Right cardiac atrium (tissue), 5 donors: ENCODE measurements at regions not wholly inside any gene's neighbourhood (a gene's known extent, or its start where the extent isn't known, plus 50 kb on each side); places are given as distances from the start of the nearest gene placed in this dataset.
A peak's percentile ranks its signal among the peaks of the same experiment; 100 is the strongest.
"Not testable (repeated sequence)": the region's sequence is repeated elsewhere in the genome, so short reads cannot be mapped to it uniquely, and the experiment has no call there.

Experiments
- ATAC-seq, 2 donors: fragments of 200-7000 bp; cut with Tn5 transposase; one replicate each; pipeline versions ENCODE4 v1.8.0 to v1.9.1; 2020; ENCODE audit warnings: moderate library complexity in 2 of 2, mild to moderate bottlenecking in 1 of 2
- DNase-seq, 3 donors: peaks; one replicate each; pipeline ENCODE4 v3.0.0-alpha.2; 2020
- H3K27ac ChIP-seq: one replicate; pipeline ENCODE4 v1.5.1; 2013; ENCODE audit warnings: mild to moderate bottlenecking, low read length, control low read depth, moderate library complexity
- H3K27me3 ChIP-seq: one replicate; pipeline ENCODE4 v1.6.1; 2013; ENCODE audit not compliant: control insufficient read depth, insufficient read depth
- H3K4me1 ChIP-seq: one replicate; pipeline ENCODE4 v1.6.1; 2013; ENCODE audit warnings: low read length; ENCODE audit not compliant: control insufficient read depth, insufficient read depth
- H3K4me3 ChIP-seq: one replicate; pipeline ENCODE4 v1.5.1; 2013; ENCODE audit warnings: low read length, control low read depth
- H3K9me3 ChIP-seq: one replicate; pipeline ENCODE4 v1.6.1; 2013; ENCODE audit warnings: low read length; ENCODE audit not compliant: control insufficient read depth
- WGBS: extraction: QIAGEN DNeasy Blood & Tissue Kit; methylation state at CpG from one replicate; pipeline ENCODE4 v1.1.7; 2013; 5-methylcytosine and 5-hydroxymethylcytosine counted together
- intact Hi-C, 4 donors: fragments of 100-400 bp; cut with DNase I; formaldehyde crosslinking; loops; one replicate each; pipeline versions ENCODE4 v1.11.0 to v1.14.0; 2022 to 2023
- donor health status: healthy with polysubstance abuse.
- donor health status: DM: no; HTN: yes; CAD: no.
- donor health status: DM: no; HTN: no; CAD: no.
- donor health status: DM: no; HTN: yes; CAD: no; lungs with severe emphysema.
- donor health status: DM: yes; HTN: yes; CAD: no.

DNA sequence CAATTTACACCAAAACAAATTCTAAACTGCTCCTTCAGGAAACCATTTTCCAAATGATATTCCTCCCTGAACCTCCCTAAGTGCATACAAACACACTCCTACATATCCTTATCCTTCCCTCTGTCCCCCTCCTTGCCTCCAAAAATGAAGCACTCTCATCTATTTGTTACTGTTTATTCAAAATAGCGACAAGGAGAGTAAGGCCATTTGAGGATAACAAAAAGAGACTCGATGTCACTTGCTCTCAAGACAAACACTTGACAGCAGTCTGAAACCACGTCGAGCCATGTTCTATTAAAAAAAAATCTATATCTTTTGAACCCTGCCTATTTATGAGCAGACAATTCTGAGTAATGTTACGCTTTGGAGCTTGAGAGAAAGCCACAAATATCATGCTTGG, 547.9 kb downstream of the DTWD2 start:
- H3K9me3 ChIP-seq, result no peaks in the 10 kb centered on the region
- DNase-seq, result no peak
- 37% methylated on average over 5 of the region's 5 CpGs for WGBS
- peaks cover 1% of the 10 kb centered on the region for H3K4me1 ChIP-seq
- H3K27me3 ChIP-seq, result no peaks in the 10 kb centered on the region
- no peak overlapping the region for H3K27ac ChIP-seq
- intact Hi-C loops, result no loop called here
- H3K4me3 ChIP-seq, result no peak overlapping the region
- ATAC-seq, result peak in 1 of 2 donors; percentile 59

DNA sequence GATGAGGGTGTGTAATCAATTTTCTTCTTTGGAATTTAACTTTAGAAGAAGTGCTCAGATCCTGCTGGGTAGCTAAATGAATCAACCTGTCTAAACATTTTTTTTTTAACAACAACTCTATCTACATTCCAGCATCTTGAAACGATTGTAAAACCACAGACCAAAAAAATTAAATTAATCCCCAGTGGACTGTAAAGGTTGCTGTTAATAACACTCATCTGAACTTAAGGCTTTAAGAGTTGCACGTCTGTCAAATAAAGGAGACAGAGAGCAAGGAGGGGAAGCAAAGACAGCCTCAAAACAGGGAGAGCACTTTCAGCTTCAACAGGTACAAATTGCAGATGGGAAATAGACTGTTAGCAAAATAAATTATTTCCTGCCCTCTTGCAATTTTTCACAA, 548.5 kb downstream of the DTWD2 start:
- no peaks in the 10 kb centered on the region for H3K9me3 ChIP-seq
- ATAC-seq (no peak), DNase-seq (no peak)
- WGBS, result 30% methylated on average over 2 of the region's 2 CpGs
- H3K27ac ChIP-seq, result no peak overlapping the region
- H3K4me1 ChIP-seq, result peaks cover 1% of the 10 kb centered on the region
- no peaks in the 10 kb centered on the region for H3K27me3 ChIP-seq
- H3K4me3 ChIP-seq, result no peak overlapping the region
- intact Hi-C loops, result no loop called here

- Histone ChIP-seq H3K9me3 (no peaks in the 10 kb centered on the region), H3K27ac (no peak overlapping the region), H3K4me3 (no peak overlapping the region), H3K27me3 (no peaks in the 10 kb centered on the region), H3K4me1 (no peaks in the 10 kb centered on the region)
- intact Hi-C loops, result no loop called here
- 81% methylated on average over 4 of the region's 4 CpGs for WGBS
- ATAC-seq, result no peak
- DNase-seq, result no peak
Measured at GRCh38 chr5:118435131-118435530, 553.2 kb downstream of the DTWD2 start.

GRCh38 chr5:118434522-118434921, 553.8 kb downstream of the DTWD2 start:
- no peaks in the 10 kb centered on the region for H3K27me3 ChIP-seq
- intact Hi-C loops, result no loop called here
- H3K4me1 ChIP-seq, result no peaks in the 10 kb centered on the region
- DNase-seq, result no peak
- H3K9me3 ChIP-seq, result no peaks in the 10 kb centered on the region
- no peak for ATAC-seq
- H3K27ac ChIP-seq, result no peak overlapping the region
- H3K4me3 ChIP-seq, result no peak overlapping the region
- 67% methylated on average over 2 of the region's 2 CpGs for WGBS

- 92% methylated on average over 2 of the region's 2 CpGs for WGBS
- no peak overlapping the region for H3K27ac ChIP-seq
- DNase-seq (no peak), ATAC-seq (no peak)
- no peaks in the 10 kb centered on the region for H3K4me1 ChIP-seq
- no peak overlapping the region for H3K4me3 ChIP-seq
- H3K27me3 ChIP-seq, result no peaks in the 10 kb centered on the region
- intact Hi-C loops, result no loop called here
- H3K9me3 ChIP-seq, result no peaks in the 10 kb centered on the region
Measured at GRCh38 chr5:118430076-118430475, 558.3 kb downstream of the DTWD2 start.

- no peak for DNase-seq
- Histone ChIP-seq H3K4me1 (peaks cover 1% of the 10 kb centered on the region), H3K27me3 (no peaks in the 10 kb centered on the region), H3K27ac (no peak overlapping the region), H3K4me3 (no peak overlapping the region), H3K9me3 (no peaks in the 10 kb centered on the region)
- intact Hi-C loops, result no loop called here
- no peak for ATAC-seq
Measured at GRCh38 chr5:118407958-118408357, 580.4 kb downstream of the DTWD2 start.

DNA sequence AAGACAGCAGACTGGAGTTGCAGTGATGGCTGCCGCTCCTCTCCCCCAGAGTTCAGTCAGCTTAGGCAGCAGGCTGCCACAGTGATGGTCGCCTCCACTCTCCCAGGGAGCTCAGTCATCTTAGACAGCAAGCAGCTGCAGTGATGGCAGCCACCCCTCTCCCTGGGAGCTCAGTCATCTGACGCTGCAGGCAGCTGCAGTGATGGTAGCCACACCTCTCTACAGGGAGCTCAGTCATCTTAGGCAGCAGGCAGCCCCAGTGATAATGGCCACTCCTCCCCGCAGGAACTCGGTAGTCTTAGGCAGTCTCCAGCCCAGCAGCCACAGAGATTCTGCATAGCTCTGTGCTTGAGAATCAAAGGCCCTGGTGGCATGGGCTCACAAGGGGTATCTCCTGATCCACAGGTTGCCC, 582.7 kb downstream of the DTWD2 start:
- Histone ChIP-seq H3K9me3 (no peaks in the 10 kb centered on the region), H3K27me3 (no peaks in the 10 kb centered on the region), H3K4me1 (peaks cover 1% of the 10 kb centered on the region), H3K27ac (no peak overlapping the region), H3K4me3 (no peak overlapping the region)
- WGBS, result 35% methylated on average over 5 of the region's 5 CpGs
- DNase-seq (peak in 2 of 3 donors; percentile 49 to 64), ATAC-seq (peak; percentile 23 to 61)
- intact Hi-C loops, result no loop called here

DNA sequence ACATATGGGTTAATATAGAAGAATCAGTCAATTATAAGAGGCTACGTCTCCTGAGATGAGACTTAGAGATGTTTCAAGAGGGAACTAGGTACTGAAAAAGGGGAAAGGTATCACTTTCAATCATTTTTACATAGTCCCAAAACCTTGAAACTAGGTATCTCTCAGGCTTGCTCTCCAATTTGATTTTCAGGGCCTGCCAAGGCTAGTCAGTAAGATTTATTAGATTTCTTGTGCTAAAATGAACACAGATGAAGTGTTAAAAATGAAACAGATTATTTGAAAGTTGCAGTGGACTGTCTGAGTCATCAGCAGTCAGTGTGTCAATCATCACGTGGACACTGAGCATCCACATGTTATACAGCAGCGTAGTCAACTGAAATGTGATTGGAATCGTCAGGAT, 591.1 kb downstream of the DTWD2 start:
- Histone ChIP-seq H3K9me3 (no peaks in the 10 kb centered on the region), H3K27me3 (no peaks in the 10 kb centered on the region), H3K4me3 (no peak overlapping the region), H3K4me1 (no peaks in the 10 kb centered on the region), H3K27ac (no peak overlapping the region)
- DNase-seq, result no peak
- intact Hi-C loops, result no loop called here
- no peak for ATAC-seq
- WGBS, result 71% methylated on average over 4 of the region's 4 CpGs

- DNase-seq, result no peak
- no peak overlapping the region for H3K27ac ChIP-seq
- WGBS, result 86% methylated on average over 6 of the region's 6 CpGs
- no peaks in the 10 kb centered on the region for H3K9me3 ChIP-seq
- intact Hi-C loops, result no loop called here
- no peaks in the 10 kb centered on the region for H3K4me1 ChIP-seq
- no peak for ATAC-seq
- H3K27me3 ChIP-seq, result no peaks in the 10 kb centered on the region
- H3K4me3 ChIP-seq, result no peak overlapping the region
Measured at GRCh38 chr5:118392491-118392890, 595.9 kb downstream of the DTWD2 start.

DNA sequence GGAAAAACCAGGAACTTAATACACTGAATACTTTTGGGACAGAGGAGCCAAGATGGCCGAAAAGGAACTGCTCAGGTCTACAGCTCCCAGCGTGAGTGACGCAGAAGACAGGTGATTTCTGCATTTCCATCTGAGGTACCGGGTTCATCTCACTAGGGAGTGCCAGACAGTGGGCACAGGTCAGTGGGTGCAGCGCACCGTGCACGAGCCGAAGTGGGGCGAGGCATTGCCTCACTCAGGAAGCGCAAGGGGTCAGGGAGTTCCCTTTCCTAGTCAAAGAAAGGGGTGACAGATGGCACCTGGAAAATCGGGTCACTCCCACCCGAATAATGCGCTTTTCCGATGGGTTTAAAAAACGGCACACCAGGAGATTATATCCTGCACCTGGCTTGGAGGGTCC, 605.4 kb downstream of the DTWD2 start:
- ATAC-seq, H3K27ac ChIP-seq, H3K27me3 ChIP-seq, H3K4me3 ChIP-seq, H3K9me3 ChIP-seq, H3K4me1 ChIP-seq, intact Hi-C loops, DNase-seq: not testable (repeated sequence)
- 96% methylated on average over 15 of the region's 15 CpGs for WGBS

DNA sequence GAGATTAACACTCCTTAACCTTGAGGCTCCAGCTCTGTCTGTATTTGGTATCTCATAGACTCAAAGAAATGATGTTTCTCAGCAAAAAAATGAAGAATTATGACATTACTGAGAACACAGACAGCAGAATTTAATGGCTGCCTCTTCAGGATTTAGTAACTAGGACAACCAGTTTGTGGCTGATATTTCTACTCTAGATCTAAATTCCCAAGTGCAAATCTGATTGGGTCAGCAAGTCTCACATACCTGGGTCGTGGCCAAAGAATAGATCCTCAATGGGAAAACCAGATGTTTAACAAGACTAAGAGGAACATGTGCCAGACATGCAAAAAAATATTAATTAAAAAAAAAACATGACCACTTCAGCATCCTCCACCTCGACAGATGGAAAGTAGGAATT, 608.9 kb downstream of the DTWD2 start:
- Histone ChIP-seq H3K4me1 (peaks cover 5% of the 10 kb centered on the region), H3K27me3 (no peaks in the 10 kb centered on the region), H3K27ac (no peak overlapping the region), H3K4me3 (no peak overlapping the region), H3K9me3 (no peaks in the 10 kb centered on the region)
- 56% methylated on average over 2 of the region's 2 CpGs for WGBS
- intact Hi-C loops, result no loop called here
- no peak for ATAC-seq
- no peak for DNase-seq

DNA sequence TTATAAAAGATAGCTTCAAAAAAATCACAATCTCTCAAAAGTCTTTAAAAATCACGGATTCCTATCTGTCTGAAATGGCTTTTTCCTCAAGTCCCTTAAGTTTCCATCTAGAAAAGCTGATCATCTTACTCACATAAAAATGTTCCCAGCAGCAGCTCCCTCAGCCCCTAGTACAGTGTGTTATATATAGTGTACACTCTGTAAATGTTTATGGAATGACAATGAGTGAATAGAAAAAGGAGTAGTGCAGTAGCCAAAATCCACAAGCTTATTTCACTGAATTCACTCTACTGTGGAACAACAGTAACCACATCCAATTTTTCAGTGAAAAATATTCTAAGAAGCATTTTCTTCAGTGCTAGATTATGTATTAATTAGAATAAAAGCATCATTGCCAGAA, 609.4 kb downstream of the DTWD2 start:
- Histone ChIP-seq H3K27me3 (no peaks in the 10 kb centered on the region), H3K9me3 (no peaks in the 10 kb centered on the region), H3K4me3 (no peak overlapping the region), H3K4me1 (peaks cover 5% of the 10 kb centered on the region), H3K27ac (no peak overlapping the region)
- intact Hi-C loops, result no loop called here
- WGBS, result 38% methylated on average over 1 of the region's 1 CpG
- peak in 1 of 2 donors; percentile 19 for ATAC-seq
- no peak for DNase-seq
